GM23338 (cell line): ENCODE measurements at regions not wholly inside any gene's neighbourhood (a gene's known extent, or its start where the extent isn't known, plus 50 kb on each side); places are given as distances from the start of the nearest gene placed in this dataset.

Source experiments
- ATAC-seq: fragments of 200-7000 bp; cut with Tn5 transposase; 3 replicates; pipeline ENCODE4 v1.9.1; 2020
- DNase-seq: peaks from one replicate; pipeline ENCODE4 v3.0.0-alpha.2; 2015; ENCODE audit warnings: low spot score
- H2AFZ ChIP-seq: fragments of 200-600 bp; sonication (generic); 2 replicates; pipeline ENCODE4 v1.8.0; 2016; ENCODE audit warnings: antibody characterized with exemption, mild to moderate bottlenecking, moderate library complexity
- H3F3A ChIP-seq: fragments of 200-600 bp; sonication (generic); replicated peaks from 2 replicates; pipeline ENCODE4 v1.8.0; 2017; ENCODE audit warnings: antibody characterized with exemption, mixed run types, low read depth
- H3K27ac ChIP-seq: fragments of 200-600 bp; sonication (generic); 2 replicates; pipeline ENCODE4 v1.6.1; 2016; ENCODE audit warnings: low read depth
- H3K27me3 ChIP-seq: fragments of 200-600 bp; sonication (generic); 2 replicates; pipeline ENCODE4 v1.8.0; 2016; ENCODE audit warnings: mild to moderate bottlenecking, mixed run types, moderate library complexity; ENCODE audit not compliant: insufficient read depth
- H3K36me3 ChIP-seq: fragments of 200-600 bp; sonication (generic); 2 replicates; pipeline ENCODE4 v1.8.0; 2016; ENCODE audit warnings: mild to moderate bottlenecking; ENCODE audit not compliant: insufficient read depth
- H3K4me1 ChIP-seq: fragments of 200-600 bp; sonication (generic); 2 replicates; pipeline ENCODE4 v1.8.0; 2016; ENCODE audit warnings: mild to moderate bottlenecking, moderate library complexity; ENCODE audit not compliant: insufficient read depth
- H3K4me2 ChIP-seq: fragments of 200-600 bp; sonication (generic); 2 replicates; pipeline ENCODE4 v1.7.1; 2017; ENCODE audit warnings: mixed run types
- H3K4me3 ChIP-seq: fragments of 200-600 bp; sonication (generic); 2 replicates; pipeline ENCODE4 v1.6.1; 2016; ENCODE audit warnings: mixed run types
- H3K79me2 ChIP-seq: fragments of 200-600 bp; sonication (generic); replicated peaks from 2 replicates; pipeline ENCODE4 v1.8.0; 2017; ENCODE audit warnings: mild to moderate bottlenecking; ENCODE audit not compliant: insufficient read depth
- H3K9me2 ChIP-seq: fragments of 200-600 bp; sonication (generic); 2 replicates; pipeline ENCODE4 v1.8.0; 2017; ENCODE audit not compliant: insufficient read depth
- H4K20me1 ChIP-seq: fragments of 200-600 bp; sonication (generic); replicated peaks from 2 replicates; pipeline ENCODE4 v1.8.0; 2017; ENCODE audit warnings: mild to moderate bottlenecking; ENCODE audit not compliant: insufficient read depth
- H3K27ac Mint-ChIP-seq: 2 replicates; pipeline ENCODE4 v1.8.0; 2020; ENCODE audit warnings: inconsistent platforms, mild to moderate bottlenecking, moderate library complexity, mixed read lengths
- H3K27me3 Mint-ChIP-seq: 3 replicates; pipeline ENCODE4 v1.8.0; 2022; ENCODE audit warnings: low read depth, mild to moderate bottlenecking, moderate library complexity, mixed read lengths, inconsistent platforms; ENCODE audit not compliant: insufficient read depth, poor library complexity
- H3K36me3 Mint-ChIP-seq: 3 replicates; pipeline ENCODE4 v1.8.0; 2021; ENCODE audit warnings: low read depth, mild to moderate bottlenecking, inconsistent platforms, moderate library complexity, mixed read lengths
- H3K4me1 Mint-ChIP-seq: 3 replicates; pipeline ENCODE4 v1.8.0; 2020; ENCODE audit warnings: mild to moderate bottlenecking, inconsistent platforms, mixed read lengths
- H3K4me3 Mint-ChIP-seq: 3 replicates; pipeline ENCODE4 v1.8.0; 2021; ENCODE audit warnings: moderate library complexity, mild to moderate bottlenecking, inconsistent platforms, mixed read lengths
- H3K9me3 Mint-ChIP-seq: 3 replicates; pipeline ENCODE4 v1.8.0; 2020; ENCODE audit warnings: moderate library complexity, mild to moderate bottlenecking, inconsistent platforms, mixed read lengths
- CREB1 ChIP-seq: fragments of 250-450 bp; sonication (Bioruptor Pico); IDR thresholded peaks from 2 replicates; pipeline ENCODE4 v1.5.0; 2020; ENCODE audit warnings: low read depth, mild to moderate bottlenecking, moderate library complexity
- CTCF ChIP-seq, 2 experiments: fragments of 200-600 bp in 1 of 2; sonication (generic) in 1 of 2; conservative IDR thresholded peaks; 2 replicates each; pipeline versions ENCODE4 v1.5.1 to v1.6.1; 2016 to 2017; ENCODE audit warnings: antibody characterized with exemption in 2 of 2, low read depth in 2 of 2, mild to moderate bottlenecking in 2 of 2, moderate library complexity in 1 of 2
- ETS1 ChIP-seq: IDR thresholded peaks from 2 replicates; pipeline ENCODE4 v1.6.1; 2016; ENCODE audit warnings: antibody characterized with exemption
- EZH2 ChIP-seq: fragments of 200-600 bp; sonication (generic); IDR thresholded peaks from one replicate; pipeline ENCODE4 v1.8.0; 2017; ENCODE audit warnings: antibody characterized with exemption, mild to moderate bottlenecking, low read depth; ENCODE audit not compliant: unreplicated experiment
- EZH2phosphoT487 ChIP-seq: fragments of 200-600 bp; sonication (generic); IDR thresholded peaks from one replicate; pipeline ENCODE4 v1.8.1; 2018; ENCODE audit warnings: antibody characterized with exemption; ENCODE audit not compliant: unreplicated experiment
- JUNB ChIP-seq: IDR thresholded peaks from one replicate; pipeline ENCODE4 v1.6.1; 2016; ENCODE audit warnings: antibody characterized with exemption; ENCODE audit not compliant: unreplicated experiment
- NANOG ChIP-seq: IDR thresholded peaks from 2 replicates; pipeline ENCODE4 v1.6.1; 2016; ENCODE audit warnings: antibody characterized with exemption, borderline replicate concordance
- POLR2AphosphoS5 ChIP-seq: IDR thresholded peaks from 2 replicates; pipeline ENCODE4 v1.6.1; 2016; ENCODE audit warnings: antibody characterized with exemption, low read depth
- REST ChIP-seq: IDR thresholded peaks from one replicate; pipeline ENCODE4 v1.6.1; 2018; ENCODE audit warnings: antibody characterized with exemption; ENCODE audit not compliant: unreplicated experiment
- STAT1 ChIP-seq: IDR thresholded peaks from one replicate; pipeline ENCODE4 v1.6.1; 2016; ENCODE audit warnings: antibody characterized with exemption; ENCODE audit not compliant: unreplicated experiment
- ZNF114 ChIP-seq: fragments of 250-450 bp; sonication (Bioruptor Pico); IDR thresholded peaks from 2 replicates; pipeline ENCODE4 v1.5.0; 2020; ENCODE audit warnings: mild to moderate bottlenecking, moderate library complexity
- ZNF331 ChIP-seq: fragments of 250-450 bp; sonication (Bioruptor Pico); IDR thresholded peaks from 2 replicates; pipeline ENCODE4 v1.5.0; 2020; ENCODE audit warnings: low read depth, mild to moderate bottlenecking, moderate library complexity
- ZNF462 ChIP-seq: fragments of 250-450 bp; sonication (Bioruptor Pico); IDR thresholded peaks from 2 replicates; pipeline ENCODE4 v1.5.0; 2020; ENCODE audit warnings: mild to moderate bottlenecking, moderate library complexity

- no peaks in the 10 kb centered on the region for H3K9me3 Mint-ChIP-seq
- Histone ChIP-seq H3F3A (no peaks in the 10 kb centered on the region), H3K79me2 (no peaks in the 10 kb centered on the region), H3K4me2 (no peak overlapping the region), H3K4me3 (no peak overlapping the region), H3K27ac (no peak overlapping the region), H3K9me2 (peaks cover 5% of the 10 kb centered on the region; the same call in 1 of the 2 replicates), H3K4me1 (no peaks in the 10 kb centered on the region), H4K20me1 (no peaks in the 10 kb centered on the region; the same call in 1 of the 2 replicates), H3K27me3 (no peaks in the 10 kb centered on the region), H3K36me3 (no peaks in the 10 kb centered on the region; the same call in 1 of the 2 replicates), H2AFZ (no peak overlapping the region)
- DNase-seq (no peak), ATAC-seq (no peak)
- H3K4me3 Mint-ChIP-seq = no peak overlapping the region
- no peak for TF ChIP-seq EZH2phosphoT487
- no peak for TF ChIP-seq CTCF (conservative IDR thresholded peaks at IDR 0.05; ENCODE audit: low read depth in 2 of 2)
- no peak for TF ChIP-seq ZNF114 (CRISPR knock-in tag)
- no peak for TF ChIP-seq NANOG
- TF ChIP-seq ETS1 = no peak
- no peak for TF ChIP-seq EZH2
- TF ChIP-seq ZNF331 (CRISPR knock-in tag) = no peak
- no peak for TF ChIP-seq JUNB
- no peak for TF ChIP-seq STAT1
- no peak for TF ChIP-seq ZNF462 (CRISPR knock-in tag)
- TF ChIP-seq CREB1 (CRISPR knock-in tag) = no peak
- TF ChIP-seq POLR2AphosphoS5 = no peak
- no peak for TF ChIP-seq REST
- H3K4me1 Mint-ChIP-seq = no peaks in the 10 kb centered on the region
- H3K27ac Mint-ChIP-seq = no peak overlapping the region
- H3K36me3 Mint-ChIP-seq = no peaks in the 10 kb centered on the region
- H3K27me3 Mint-ChIP-seq = peaks cover 4% of the 10 kb centered on the region
These were observed 284.3 kb downstream of the GAS1 start for GRCh38 chr9:86662890-86663468.
